ENCODE measurements at regions not wholly inside any gene's neighbourhood (a gene's known extent, or its start where the extent isn't known, plus 50 kb on each side); places are given as distances from the start of the nearest gene placed in this dataset.
"Not testable (repeated sequence)": the region's sequence is repeated elsewhere in the genome, so short reads cannot be mapped to it uniquely, and the experiment has no call there.

DNA sequence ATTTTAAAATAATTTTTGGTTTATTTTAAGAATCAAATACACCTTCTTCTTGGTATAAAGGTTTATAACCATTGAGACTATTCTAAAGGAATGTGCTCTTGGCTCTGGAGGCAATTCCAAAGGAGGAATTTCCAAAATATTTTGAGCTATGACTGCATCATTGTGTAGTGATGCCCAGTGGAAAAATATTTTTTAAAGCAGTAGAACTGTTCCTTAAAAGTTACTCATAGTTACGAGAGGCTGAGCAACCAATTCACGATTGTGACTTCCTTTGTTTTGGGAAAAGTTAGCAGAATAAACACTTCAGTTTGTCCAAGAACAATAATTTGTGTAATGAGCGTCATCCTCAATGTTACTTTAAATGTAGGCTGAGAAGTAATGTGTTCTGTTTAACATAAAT lies 233.6 kb downstream of the BAMBI start:
- 14% methylated on average over 3 of the region's 3 CpGs for WGBS (ENCODE audit: insufficient coverage, insufficient replicate concordance, low lambda C conversion rate, missing lambda C conversion rate)
- Histone ChIP-seq H3K27ac (ENCODE audit: control insufficient read depth, insufficient read depth) (no peak overlapping the region), H3K36me3 (ENCODE audit: control insufficient read depth in 2 of 2, insufficient read depth in 2 of 2, low read length in 1 of 2) (no peaks in the 10 kb centered on the region), H3K4me2 (ENCODE audit: control insufficient read depth, insufficient read depth) (no peak overlapping the region), H3K4me1 (ENCODE audit: control insufficient read depth, insufficient read depth, low read length) (no peaks in the 10 kb centered on the region), H3K9ac (ENCODE audit: control insufficient read depth, insufficient read depth, low read length) (no peak overlapping the region), H4K20me1 (ENCODE audit: control insufficient read depth, insufficient read depth) (no peaks in the 10 kb centered on the region), H2AFZ (ENCODE audit: control insufficient read depth, low read depth, low read length) (no peak overlapping the region), H3K79me2 (ENCODE audit: control insufficient read depth, insufficient read depth, low read length) (no peaks in the 10 kb centered on the region), H3K4me3 (no peak overlapping the region), H3K9me3 (replicated peaks; ENCODE audit: control insufficient read depth, insufficient read depth, low read length) (no peaks in the 10 kb centered on the region), H3K27me3 (replicated peaks in 1 of 2; ENCODE audit: control insufficient read depth in 2 of 2, insufficient read depth in 2 of 2, low read length in 1 of 2) (no peaks in the 10 kb centered on the region)
- intact Hi-C loops (cut with micrococcal nuclease; ENCODE audit: unreplicated experiment) = no loop called here
- ATAC-seq = no peak
- in situ Hi-C loops (cut with MboI) = no loop called here
- FAIRE-seq = no peak
- ChIA-PET SMC1A (ENCODE audit: uncharacterized antibody, unreplicated experiment) (no interaction called here), POLR2A (no interaction called here), RAD21 (ENCODE audit: unreplicated experiment) (no interaction called here), CTCF (no interaction called here)
- BruUV-seq (replicated peaks) = no TSS peak
- DNase-seq (ENCODE audit: low read depth, low spot score) = no peak
- TF ChIP-seq JUNB (IDR thresholded peaks at IDR 0.05) (no peak), PAX8 (IDR thresholded peaks at IDR 0.05) (no peak), IRF3 (IDR thresholded peaks at IDR 0.05) (no peak), YBX1 (IDR thresholded peaks at IDR 0.05) (no peak), SMAD1 (IDR thresholded peaks at IDR 0.05; ENCODE audit: low read depth, partially characterized antibody) (no peak), WRNIP1 (IDR thresholded peaks at IDR 0.05; ENCODE audit: borderline replicate concordance, low read depth, low read length) (no peak), HSF1 (IDR thresholded peaks at IDR 0.05; ENCODE audit: low read depth, low read length) (no peak), ASH2L (IDR thresholded peaks at IDR 0.05; ENCODE audit: borderline replicate concordance, low read depth) (no peak)
- TF ChIP-seq, protein P1, sequence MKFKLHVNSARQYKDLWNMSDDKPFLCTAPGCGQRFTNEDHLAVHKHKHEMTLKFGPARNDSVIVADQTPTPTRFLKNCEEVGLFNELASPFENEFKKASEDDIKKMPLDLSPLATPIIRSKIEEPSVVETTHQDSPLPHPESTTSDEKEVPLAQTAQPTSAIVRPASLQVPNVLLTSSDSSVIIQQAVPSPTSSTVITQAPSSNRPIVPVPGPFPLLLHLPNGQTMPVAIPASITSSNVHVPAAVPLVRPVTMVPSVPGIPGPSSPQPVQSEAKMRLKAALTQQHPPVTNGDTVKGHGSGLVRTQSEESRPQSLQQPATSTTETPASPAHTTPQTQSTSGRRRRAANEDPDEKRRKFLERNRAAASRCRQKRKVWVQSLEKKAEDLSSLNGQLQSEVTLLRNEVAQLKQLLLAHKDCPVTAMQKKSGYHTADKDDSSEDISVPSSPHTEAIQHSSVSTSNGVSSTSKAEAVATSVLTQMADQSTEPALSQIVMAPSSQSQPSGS (IDR thresholded peaks at IDR 0.05; ENCODE audit: low read length) = no peak
- TF ChIP-seq, protein P2, sequence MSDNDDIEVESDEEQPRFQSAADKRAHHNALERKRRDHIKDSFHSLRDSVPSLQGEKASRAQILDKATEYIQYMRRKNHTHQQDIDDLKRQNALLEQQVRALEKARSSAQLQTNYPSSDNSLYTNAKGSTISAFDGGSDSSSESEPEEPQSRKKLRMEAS (IDR thresholded peaks at IDR 0.05; ENCODE audit: low read depth, low read length) = no peak
- TF ChIP-seq, protein P3, sequence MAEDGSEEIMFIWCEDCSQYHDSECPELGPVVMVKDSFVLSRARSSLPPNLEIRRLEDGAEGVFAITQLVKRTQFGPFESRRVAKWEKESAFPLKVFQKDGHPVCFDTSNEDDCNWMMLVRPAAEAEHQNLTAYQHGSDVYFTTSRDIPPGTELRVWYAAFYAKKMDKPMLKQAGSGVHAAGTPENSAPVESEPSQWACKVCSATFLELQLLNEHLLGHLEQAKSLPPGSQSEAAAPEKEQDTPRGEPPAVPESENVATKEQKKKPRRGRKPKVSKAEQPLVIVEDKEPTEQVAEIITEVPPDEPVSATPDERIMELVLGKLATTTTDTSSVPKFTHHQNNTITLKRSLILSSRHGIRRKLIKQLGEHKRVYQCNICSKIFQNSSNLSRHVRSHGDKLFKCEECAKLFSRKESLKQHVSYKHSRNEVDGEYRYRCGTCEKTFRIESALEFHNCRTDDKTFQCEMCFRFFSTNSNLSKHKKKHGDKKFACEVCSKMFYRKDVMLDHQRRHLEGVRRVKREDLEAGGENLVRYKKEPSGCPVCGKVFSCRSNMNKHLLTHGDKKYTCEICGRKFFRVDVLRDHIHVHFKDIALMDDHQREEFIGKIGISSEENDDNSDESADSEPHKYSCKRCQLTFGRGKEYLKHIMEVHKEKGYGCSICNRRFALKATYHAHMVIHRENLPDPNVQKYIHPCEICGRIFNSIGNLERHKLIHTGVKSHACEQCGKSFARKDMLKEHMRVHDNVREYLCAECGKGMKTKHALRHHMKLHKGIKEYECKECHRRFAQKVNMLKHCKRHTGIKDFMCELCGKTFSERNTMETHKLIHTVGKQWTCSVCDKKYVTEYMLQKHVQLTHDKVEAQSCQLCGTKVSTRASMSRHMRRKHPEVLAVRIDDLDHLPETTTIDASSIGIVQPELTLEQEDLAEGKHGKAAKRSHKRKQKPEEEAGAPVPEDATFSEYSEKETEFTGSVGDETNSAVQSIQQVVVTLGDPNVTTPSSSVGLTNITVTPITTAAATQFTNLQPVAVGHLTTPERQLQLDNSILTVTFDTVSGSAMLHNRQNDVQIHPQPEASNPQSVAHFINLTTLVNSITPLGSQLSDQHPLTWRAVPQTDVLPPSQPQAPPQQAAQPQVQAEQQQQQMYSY (CRISPR knock-in tag; IDR thresholded peaks at IDR 0.05) = no peak

DNA sequence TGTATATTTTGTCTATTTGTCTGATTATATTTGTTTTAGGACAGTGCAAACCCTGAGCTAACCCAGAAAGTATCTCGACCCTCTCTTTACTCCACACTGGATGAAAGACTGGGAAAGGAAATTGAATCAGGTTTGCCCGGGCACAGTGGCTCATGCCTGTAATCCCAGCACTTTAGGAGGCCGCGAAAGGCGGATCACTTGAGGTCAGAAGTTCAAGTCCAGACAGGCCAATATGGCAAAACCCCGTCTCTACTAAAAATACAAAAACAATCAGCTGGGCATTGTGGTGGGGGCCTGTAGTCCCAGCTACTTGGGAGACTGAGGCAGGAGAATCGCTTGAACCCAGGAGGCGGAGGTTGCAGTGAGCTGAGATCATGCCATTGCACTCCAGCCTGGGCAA lies 234.2 kb downstream of the BAMBI start:
- H3K79me2 ChIP-seq (ENCODE audit: control insufficient read depth, insufficient read depth, low read length); H3K9ac ChIP-seq (ENCODE audit: control insufficient read depth, insufficient read depth, low read length); H3K9me3 ChIP-seq (replicated peaks; ENCODE audit: control insufficient read depth, insufficient read depth, low read length); H3K27me3 ChIP-seq (replicated peaks in 1 of 2; ENCODE audit: control insufficient read depth in 2 of 2, insufficient read depth in 2 of 2, low read length in 1 of 2); ATAC-seq; H3K27ac ChIP-seq (ENCODE audit: control insufficient read depth, insufficient read depth); H3K4me2 ChIP-seq (ENCODE audit: control insufficient read depth, insufficient read depth); DNase-seq (ENCODE audit: low read depth, low spot score); POLR2A ChIA-PET; H3K36me3 ChIP-seq (ENCODE audit: control insufficient read depth in 2 of 2, insufficient read depth in 2 of 2, low read length in 1 of 2); H3K4me3 ChIP-seq; H2AFZ ChIP-seq (ENCODE audit: control insufficient read depth, low read depth, low read length); intact Hi-C loops (cut with micrococcal nuclease; ENCODE audit: unreplicated experiment); H3K4me1 ChIP-seq (ENCODE audit: control insufficient read depth, insufficient read depth, low read length); RAD21 ChIA-PET (ENCODE audit: unreplicated experiment); CTCF ChIA-PET; SMC1A ChIA-PET (ENCODE audit: uncharacterized antibody, unreplicated experiment); in situ Hi-C loops (cut with MboI); FAIRE-seq; BruUV-seq (replicated peaks); H4K20me1 ChIP-seq (ENCODE audit: control insufficient read depth, insufficient read depth): not testable (repeated sequence)
- WGBS (ENCODE audit: insufficient coverage, insufficient replicate concordance, low lambda C conversion rate, missing lambda C conversion rate) = 69% methylated on average over 8 of the region's 8 CpGs

Data from GM12878 (cell line).